ENCODE measurements at regions not wholly inside any gene's neighbourhood (a gene's known extent, or its start where the extent isn't known, plus 50 kb on each side); places are given as distances from the start of the nearest gene placed in this dataset.

GRCh38 chr11:45385844-45386243, 99.7 kb upstream of the SYT13 start:
- TF ChIP-seq CTCF (conservative IDR thresholded peaks at IDR 0.05; ENCODE audit: low read length) (no peak), EZH2phosphoT487 (IDR thresholded peaks at IDR 0.05; ENCODE audit: borderline replicate concordance) (no peak)

All from Loucy (cell line).